ENCODE measurements at regions not wholly inside any gene's neighbourhood (a gene's known extent, or its start where the extent isn't known, plus 50 kb on each side); places are given as distances from the start of the nearest gene placed in this dataset.

GRCh38 chr2:133667968-133668367, 99.7 kb upstream of the NCKAP5 start:
- DNase-seq: no peak

GRCh38 chr2:133668547-133668946, 100.3 kb upstream of the NCKAP5 start:
- no peak for DNase-seq

- no peak for DNase-seq
These were observed 105.1 kb upstream of the NCKAP5 start for GRCh38 chr2:133673305-133673905.

- no peak for DNase-seq
These were observed 105.8 kb upstream of the NCKAP5 start for GRCh38 chr2:133674066-133674432.

- DNase-seq: no peak
These were observed 106.4 kb upstream of the NCKAP5 start for GRCh38 chr2:133674433-133675331.

- no peak for DNase-seq
These were observed 108.3 kb upstream of the NCKAP5 start for GRCh38 chr2:133676392-133677130.

GRCh38 chr2:133680343-133681049, 112.2 kb upstream of the NCKAP5 start:
- DNase-seq: no peak

GRCh38 chr2:133682347-133682746, 114.1 kb upstream of the NCKAP5 start:
- DNase-seq: no peak

- DNase-seq: no peak
These were observed 114.6 kb upstream of the NCKAP5 start for GRCh38 chr2:133682906-133683305.

- DNase-seq: no peak
These were observed 117.5 kb upstream of the NCKAP5 start for GRCh38 chr2:133685636-133686215.

GRCh38 chr2:133690780-133691179, 122.5 kb upstream of the NCKAP5 start:
- no peak for DNase-seq

GRCh38 chr2:133691336-133691735, 123.1 kb upstream of the NCKAP5 start:
- DNase-seq: no peak

- DNase-seq: no peak
These were observed 137.0 kb upstream of the NCKAP5 start for GRCh38 chr2:133705287-133705686.

- DNase-seq: no peak
These were observed 142.3 kb upstream of the NCKAP5 start for GRCh38 chr2:133710613-133711012.

GRCh38 chr2:133711201-133711600, 142.9 kb upstream of the NCKAP5 start:
- DNase-seq: no peak

GRCh38 chr2:133711806-133712205, 143.5 kb upstream of the NCKAP5 start:
- DNase-seq: no peak

GRCh38 chr2:133712369-133712768, 144.1 kb upstream of the NCKAP5 start:
- DNase-seq: no peak

GRCh38 chr2:133713049-133713580, 144.9 kb upstream of the NCKAP5 start:
- DNase-seq: no peak

GRCh38 chr2:133716166-133716565, 147.9 kb upstream of the NCKAP5 start:
- no peak for DNase-seq

GRCh38 chr2:133717497-133717896, 149.2 kb upstream of the NCKAP5 start:
- no peak for DNase-seq

- DNase-seq: no peak
These were observed 150.5 kb upstream of the NCKAP5 start for GRCh38 chr2:133718688-133719201.

- no peak for DNase-seq
These were observed 152.2 kb upstream of the NCKAP5 start for GRCh38 chr2:133720429-133720828.
